CD14-positive monocyte (primary cell): ENCODE measurements at regions not wholly inside any gene's neighbourhood (a gene's known extent, or its start where the extent isn't known, plus 50 kb on each side); places are given as distances from the start of the nearest gene placed in this dataset.
"Not testable (repeated sequence)": the region's sequence is repeated elsewhere in the genome, so short reads cannot be mapped to it uniquely, and the experiment has no call there.

ENCODE experiments used
- DNase-seq, 3 donors: peaks; one replicate each; pipeline ENCODE4 v3.0.0-alpha.2; 2011 to 2022
- H2AFZ ChIP-seq: 2 replicates; pipeline ENCODE4 v1.6.0; 2012; ENCODE audit warnings: mild to moderate bottlenecking, low read depth, low read length, inconsistent platforms; ENCODE audit not compliant: insufficient read depth, poor library complexity, severe bottlenecking
- H3K27ac ChIP-seq, 2 donors: 1 replicate in 1 of 2; 2 replicates in 1 of 2; pipeline ENCODE4 v1.5.1; 2012 to 2013; ENCODE audit warnings: low read length in 2 of 2, control low read depth in 1 of 2, inconsistent platforms in 1 of 2, low read depth in 1 of 2, mild to moderate bottlenecking in 1 of 2
- H3K27me3 ChIP-seq, 2 donors: one replicate each; pipeline versions ENCODE4 v1.6.0 to v1.6.1; 2011 to 2013; ENCODE audit warnings: low read length in 2 of 2; ENCODE audit not compliant: control insufficient read depth in 2 of 2, insufficient read depth in 2 of 2
- H3K36me3 ChIP-seq, 2 donors: replicated peaks in 1 of 2; 1 replicate in 1 of 2; 2 replicates in 1 of 2; pipeline versions ENCODE4 v1.5.1 to v1.6.1; 2012 to 2013; ENCODE audit warnings: low read length in 2 of 2, control low read depth in 1 of 2, inconsistent platforms in 1 of 2, mild to moderate bottlenecking in 1 of 2; ENCODE audit not compliant: insufficient read depth in 2 of 2, control insufficient read depth in 1 of 2
- H3K4me1 ChIP-seq, 2 donors: 1 replicate in 1 of 2; 2 replicates in 1 of 2; pipeline versions ENCODE4 v1.5.1 to v1.6.1; 2012 to 2013; ENCODE audit warnings: low read length in 2 of 2, control low read depth in 1 of 2, inconsistent platforms in 1 of 2, mild to moderate bottlenecking in 1 of 2, moderate library complexity in 1 of 2; ENCODE audit not compliant: insufficient read depth in 2 of 2, control insufficient read depth in 1 of 2
- H3K4me2 ChIP-seq: replicated peaks from 2 replicates; pipeline ENCODE3; 2012; ENCODE audit warnings: low read length, moderate library complexity, mild to moderate bottlenecking; ENCODE audit not compliant: poor library complexity, severe bottlenecking; ENCODE audit errors: extremely low read depth
- H3K4me3 ChIP-seq, 3 experiments: fragments of 200-600 bp in 1 of 3; sonication (generic) in 1 of 3; replicated peaks in 1 of 3; 1 replicate in 2 of 3; 2 replicates in 1 of 3; pipeline ENCODE4 v1.5.1; 2011 to 2013; ENCODE audit warnings: low read length in 3 of 3, mild to moderate bottlenecking in 3 of 3, control low read depth in 2 of 3, low read depth in 2 of 3, inconsistent platforms in 1 of 3, moderate library complexity in 1 of 3
- H3K79me2 ChIP-seq: 2 replicates; pipeline ENCODE4 v1.6.0; 2012; ENCODE audit warnings: mild to moderate bottlenecking, control low read depth, inconsistent platforms, low read length, moderate library complexity; ENCODE audit not compliant: insufficient read depth
- H3K9ac ChIP-seq: 2 replicates; pipeline ENCODE4 v1.6.0; 2017; ENCODE audit warnings: low read length, mild to moderate bottlenecking; ENCODE audit not compliant: insufficient read depth, poor library complexity, severe bottlenecking
- H3K9me3 ChIP-seq, 2 donors: replicated peaks in 1 of 2; 1 replicate in 1 of 2; 2 replicates in 1 of 2; pipeline versions ENCODE4 v1.5.1 to v1.6.1; 2012 to 2013; ENCODE audit warnings: low read length in 2 of 2, control low read depth in 1 of 2; ENCODE audit not compliant: control insufficient read depth in 1 of 2, insufficient read depth in 1 of 2
- H4K20me1 ChIP-seq: 2 replicates; pipeline ENCODE4 v1.6.0; 2012; ENCODE audit warnings: mild to moderate bottlenecking, low read length, control low read depth, moderate library complexity; ENCODE audit not compliant: insufficient read depth
- H3K27ac Mint-ChIP-seq, 7 donors: one replicate each; pipeline ENCODE4 v1.8.0; 2020; ENCODE audit warnings: mild to moderate bottlenecking in 7 of 7, mixed read lengths in 7 of 7, moderate library complexity in 6 of 7, inconsistent platforms in 2 of 7
- H3K27me3 Mint-ChIP-seq, 3 donors: one replicate each; pipeline ENCODE4 v1.8.0; 2021 to 2022; ENCODE audit warnings: low read depth in 3 of 3, mild to moderate bottlenecking in 3 of 3, mixed read lengths in 3 of 3, moderate library complexity in 3 of 3, inconsistent platforms in 1 of 3
- H3K36me3 Mint-ChIP-seq, 2 donors: one replicate each; pipeline ENCODE4 v1.8.0; 2020; ENCODE audit warnings: mixed read lengths in 2 of 2, inconsistent platforms in 1 of 2, mild to moderate bottlenecking in 1 of 2
- H3K4me1 Mint-ChIP-seq: one replicate; pipeline ENCODE4 v1.8.0; 2020; ENCODE audit warnings: mild to moderate bottlenecking, mixed read lengths
- H3K4me3 Mint-ChIP-seq, 2 donors: one replicate each; pipeline ENCODE4 v1.8.0; 2020; ENCODE audit warnings: mild to moderate bottlenecking in 2 of 2, mixed read lengths in 2 of 2, moderate library complexity in 1 of 2
- H3K9me3 Mint-ChIP-seq, 7 donors: one replicate each; pipeline ENCODE4 v1.8.0; 2020 to 2022; ENCODE audit warnings: mixed read lengths in 7 of 7, mild to moderate bottlenecking in 6 of 7, moderate library complexity in 6 of 7, inconsistent platforms in 2 of 7
- WGBS: methylation state at CpG from one replicate; pipeline ENCODE4 v1.1.5; 2013; ENCODE audit warnings: missing lambda C conversion rate; ENCODE audit not compliant: insufficient coverage; 5-methylcytosine and 5-hydroxymethylcytosine counted together
- intact Hi-C, 2 donors: fragments of 100-400 bp; cut with micrococcal nuclease; formaldehyde crosslinking; loops; one replicate each; pipeline versions ENCODE4 v1.15.0 to v1.15.1; 2023
- TF ChIP-seq, protein P1 (sequence below): fragments of 200-600 bp; IDR thresholded peaks from one replicate; pipeline ENCODE4 v1.8.0; 2022; ENCODE audit warnings: antibody characterized with exemption, mild to moderate bottlenecking

DNA sequence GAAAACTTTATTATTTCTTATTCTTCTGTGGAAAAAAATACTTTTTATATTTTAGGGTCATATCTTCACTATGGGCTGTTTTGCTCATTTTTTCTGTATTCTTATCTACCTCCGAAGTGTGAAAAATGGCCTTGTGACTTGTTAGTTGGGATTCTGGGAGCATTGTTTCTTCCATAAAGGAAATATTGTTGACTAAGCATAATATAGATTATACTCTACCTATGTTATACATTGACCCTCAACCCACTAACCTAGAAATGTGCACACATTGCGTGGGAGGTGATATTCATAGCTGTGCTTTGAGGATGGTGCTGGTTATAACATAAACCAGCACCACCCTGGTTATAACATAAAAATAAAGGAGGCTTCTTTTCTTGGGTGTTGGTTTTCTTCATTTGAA is 259.2 kb upstream of the AADAT start:
- H3K9ac ChIP-seq = no peak overlapping the region
- Mint-ChIP-seq H3K27me3 (no peaks in the 10 kb centered on the region), H3K36me3 (no peaks in the 10 kb centered on the region), H3K4me3 (no peak overlapping the region), H3K27ac (no peak overlapping the region), H3K9me3 (peaks cover 0 to 8% (median 2%) of the 10 kb centered on the region in 7 donors), H3K4me1 (no peaks in the 10 kb centered on the region)
- DNase-seq = no peak
- intact Hi-C loops = no loop called here
- H3K9me3 ChIP-seq = no peaks in the 10 kb centered on the region
- H4K20me1 ChIP-seq = no peaks in the 10 kb centered on the region
- no peaks in the 10 kb centered on the region for H3K79me2 ChIP-seq
- H3K4me1 ChIP-seq = no peaks in the 10 kb centered on the region
- TF ChIP-seq, protein P1, sequence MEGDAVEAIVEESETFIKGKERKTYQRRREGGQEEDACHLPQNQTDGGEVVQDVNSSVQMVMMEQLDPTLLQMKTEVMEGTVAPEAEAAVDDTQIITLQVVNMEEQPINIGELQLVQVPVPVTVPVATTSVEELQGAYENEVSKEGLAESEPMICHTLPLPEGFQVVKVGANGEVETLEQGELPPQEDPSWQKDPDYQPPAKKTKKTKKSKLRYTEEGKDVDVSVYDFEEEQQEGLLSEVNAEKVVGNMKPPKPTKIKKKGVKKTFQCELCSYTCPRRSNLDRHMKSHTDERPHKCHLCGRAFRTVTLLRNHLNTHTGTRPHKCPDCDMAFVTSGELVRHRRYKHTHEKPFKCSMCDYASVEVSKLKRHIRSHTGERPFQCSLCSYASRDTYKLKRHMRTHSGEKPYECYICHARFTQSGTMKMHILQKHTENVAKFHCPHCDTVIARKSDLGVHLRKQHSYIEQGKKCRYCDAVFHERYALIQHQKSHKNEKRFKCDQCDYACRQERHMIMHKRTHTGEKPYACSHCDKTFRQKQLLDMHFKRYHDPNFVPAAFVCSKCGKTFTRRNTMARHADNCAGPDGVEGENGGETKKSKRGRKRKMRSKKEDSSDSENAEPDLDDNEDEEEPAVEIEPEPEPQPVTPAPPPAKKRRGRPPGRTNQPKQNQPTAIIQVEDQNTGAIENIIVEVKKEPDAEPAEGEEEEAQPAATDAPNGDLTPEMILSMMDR = no peak
- no peak overlapping the region for H3K4me3 ChIP-seq
- H3K4me2 ChIP-seq = no peak overlapping the region
- H3K27me3 ChIP-seq = no peaks in the 10 kb centered on the region
- H3K36me3 ChIP-seq = no peaks in the 10 kb centered on the region
- H3K27ac ChIP-seq = no peak overlapping the region
- H2AFZ ChIP-seq = no peak overlapping the region
- WGBS = no CpG with 5 or more reads among the region's 2 CpGs

- no CpG with 5 or more reads among the region's 1 CpG for WGBS
- H3K4me3 Mint-ChIP-seq, H3K27ac Mint-ChIP-seq, H3K9ac ChIP-seq, H3K4me1 ChIP-seq, intact Hi-C loops, H3K27me3 Mint-ChIP-seq, H3K4me3 ChIP-seq, H2AFZ ChIP-seq, H3K4me2 ChIP-seq, H3K9me3 Mint-ChIP-seq, H3K36me3 Mint-ChIP-seq, DNase-seq, H3K27me3 ChIP-seq, H3K9me3 ChIP-seq, H3K4me1 Mint-ChIP-seq, H3K79me2 ChIP-seq, H4K20me1 ChIP-seq, H3K27ac ChIP-seq, H3K36me3 ChIP-seq: not testable (repeated sequence)
Measured at GRCh38 chr4:170347191-170347590, 257.4 kb upstream of the AADAT start.
